Panc1 (cell line): ENCODE measurements at regions not wholly inside any gene's neighbourhood (a gene's known extent, or its start where the extent isn't known, plus 50 kb on each side); places are given as distances from the start of the nearest gene placed in this dataset.

Source experiments
- CTCF ChIP-seq: fragments of 450-650 bp; IDR thresholded peaks from 2 replicates; pipeline ENCODE4 v1.5.1; 2017; ENCODE audit warnings: mild to moderate bottlenecking
- POLR2AphosphoS5 ChIP-seq: IDR thresholded peaks from 2 replicates; pipeline ENCODE4 v1.6.1; 2012; ENCODE audit warnings: mild to moderate bottlenecking, low read depth, low read length, moderate library complexity
- SIN3A ChIP-seq: IDR thresholded peaks from 2 replicates; pipeline ENCODE4 v1.6.1; 2012; ENCODE audit warnings: low read depth, mild to moderate bottlenecking, low read length, moderate library complexity, borderline replicate concordance; ENCODE audit not compliant: insufficient read depth
- TCF7L2 ChIP-seq: IDR thresholded peaks from 2 replicates; pipeline ENCODE4 v1.6.1; 2011; ENCODE audit warnings: mild to moderate bottlenecking, low read depth, low read length, inconsistent platforms
- TF ChIP-seq, protein P1 (sequence below), 2 experiments: IDR thresholded peaks; 2 replicates each; pipeline ENCODE4 v1.6.1; 2011 to 2012; ENCODE audit warnings: low read depth in 2 of 2, control low read depth in 1 of 2, low read length in 1 of 2, mild to moderate bottlenecking in 1 of 2, moderate library complexity in 1 of 2; ENCODE audit not compliant: insufficient read depth in 1 of 2

DNA sequence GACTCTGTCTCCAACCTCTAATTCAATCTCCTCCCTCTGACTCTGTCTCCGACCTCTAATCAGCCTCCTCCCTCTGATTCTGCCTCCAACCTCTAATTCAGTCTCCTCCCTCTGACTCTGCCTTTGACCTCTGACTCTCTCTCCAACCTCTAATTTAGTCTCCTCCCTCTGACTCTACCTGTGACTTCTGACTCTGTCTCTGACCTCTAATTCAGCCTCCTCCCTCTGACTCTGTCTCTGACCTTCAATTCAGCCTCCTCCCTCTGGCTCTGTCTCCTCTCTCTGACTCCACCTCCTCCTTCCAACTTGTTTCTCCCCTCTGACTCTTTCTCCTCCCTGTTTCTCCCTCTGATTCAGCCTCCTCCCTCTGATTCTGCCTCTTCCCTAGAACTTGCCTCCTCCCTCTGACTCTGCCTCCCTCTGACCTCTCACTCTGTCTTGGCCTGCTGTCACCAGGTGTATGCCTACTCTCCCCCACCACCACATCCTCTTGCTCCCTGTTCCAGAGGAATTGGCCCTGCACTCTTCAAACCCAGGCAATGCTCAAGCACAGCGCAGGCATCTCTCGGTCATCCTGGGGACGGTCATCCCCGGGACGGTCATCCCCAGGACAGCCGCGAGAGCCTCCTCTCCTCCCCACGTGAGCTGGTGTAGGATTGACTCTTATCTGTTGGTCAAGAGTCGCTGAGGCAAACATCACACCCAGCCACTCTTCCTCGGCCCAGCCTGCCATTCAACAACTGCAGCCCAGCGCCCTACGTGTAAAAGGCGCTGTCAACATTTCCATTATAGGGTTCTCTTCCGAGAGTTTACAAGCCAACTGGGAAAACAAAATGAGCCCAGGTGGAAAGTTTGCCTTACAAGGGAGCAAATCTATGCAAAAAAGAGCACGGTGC is 60.2 kb downstream of the ZIC5 start:
- no peak for TF ChIP-seq CTCF
- TF ChIP-seq SIN3A, result no peak
- TF ChIP-seq POLR2AphosphoS5, result no peak
- TF ChIP-seq, protein P1, sequence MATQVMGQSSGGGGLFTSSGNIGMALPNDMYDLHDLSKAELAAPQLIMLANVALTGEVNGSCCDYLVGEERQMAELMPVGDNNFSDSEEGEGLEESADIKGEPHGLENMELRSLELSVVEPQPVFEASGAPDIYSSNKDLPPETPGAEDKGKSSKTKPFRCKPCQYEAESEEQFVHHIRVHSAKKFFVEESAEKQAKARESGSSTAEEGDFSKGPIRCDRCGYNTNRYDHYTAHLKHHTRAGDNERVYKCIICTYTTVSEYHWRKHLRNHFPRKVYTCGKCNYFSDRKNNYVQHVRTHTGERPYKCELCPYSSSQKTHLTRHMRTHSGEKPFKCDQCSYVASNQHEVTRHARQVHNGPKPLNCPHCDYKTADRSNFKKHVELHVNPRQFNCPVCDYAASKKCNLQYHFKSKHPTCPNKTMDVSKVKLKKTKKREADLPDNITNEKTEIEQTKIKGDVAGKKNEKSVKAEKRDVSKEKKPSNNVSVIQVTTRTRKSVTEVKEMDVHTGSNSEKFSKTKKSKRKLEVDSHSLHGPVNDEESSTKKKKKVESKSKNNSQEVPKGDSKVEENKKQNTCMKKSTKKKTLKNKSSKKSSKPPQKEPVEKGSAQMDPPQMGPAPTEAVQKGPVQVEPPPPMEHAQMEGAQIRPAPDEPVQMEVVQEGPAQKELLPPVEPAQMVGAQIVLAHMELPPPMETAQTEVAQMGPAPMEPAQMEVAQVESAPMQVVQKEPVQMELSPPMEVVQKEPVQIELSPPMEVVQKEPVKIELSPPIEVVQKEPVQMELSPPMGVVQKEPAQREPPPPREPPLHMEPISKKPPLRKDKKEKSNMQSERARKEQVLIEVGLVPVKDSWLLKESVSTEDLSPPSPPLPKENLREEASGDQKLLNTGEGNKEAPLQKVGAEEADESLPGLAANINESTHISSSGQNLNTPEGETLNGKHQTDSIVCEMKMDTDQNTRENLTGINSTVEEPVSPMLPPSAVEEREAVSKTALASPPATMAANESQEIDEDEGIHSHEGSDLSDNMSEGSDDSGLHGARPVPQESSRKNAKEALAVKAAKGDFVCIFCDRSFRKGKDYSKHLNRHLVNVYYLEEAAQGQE (IDR thresholded peaks at IDR 0.05; ENCODE audit: insufficient read depth in 1 of 2, low read depth in 2 of 2, low read length in 1 of 2), result no peak
- TF ChIP-seq TCF7L2, result no peak
